Keratinocyte (primary cell): ENCODE measurements at regions not wholly inside any gene's neighbourhood (a gene's known extent, or its start where the extent isn't known, plus 50 kb on each side); places are given as distances from the start of the nearest gene placed in this dataset.

Source experiments
- DNase-seq: peaks from one replicate; pipeline ENCODE4 v3.0.0-alpha.2; 2011; ENCODE audit warnings: low read depth, missing footprints, low spot score
- FAIRE-seq: peaks from 2 replicates; lab custom pipeline; 2011; peaks lifted over from hg19 to GRCh38; lab: Jason Lieb, UNC
- H2AFZ ChIP-seq: 2 replicates; pipeline ENCODE4 v1.6.0; 2012; ENCODE audit warnings: low read length, control low read depth, inconsistent platforms; ENCODE audit not compliant: control insufficient read depth
- H3K27ac ChIP-seq: 2 replicates; pipeline ENCODE4 v1.5.1; 2011; ENCODE audit warnings: low read length; ENCODE audit not compliant: control insufficient read depth, insufficient read depth
- H3K27me3 ChIP-seq: 3 replicates; pipeline ENCODE4 v1.6.0; 2011; ENCODE audit warnings: low read length; ENCODE audit not compliant: control insufficient read depth, insufficient read depth; ENCODE audit errors: extremely low read depth
- H3K36me3 ChIP-seq, 2 experiments: 2 replicates in 1 of 2; 3 replicates in 1 of 2; pipeline ENCODE4 v1.5.1; 2011; ENCODE audit warnings: low read length in 2 of 2, mild to moderate bottlenecking in 1 of 2; ENCODE audit not compliant: control insufficient read depth in 2 of 2, insufficient read depth in 2 of 2; ENCODE audit errors: extremely low read depth in 1 of 2
- H3K4me1 ChIP-seq: 3 replicates; pipeline ENCODE4 v1.5.1; 2011; ENCODE audit warnings: low read length; ENCODE audit not compliant: control insufficient read depth, insufficient read depth; ENCODE audit errors: extremely low read depth
- H3K4me2 ChIP-seq: 3 replicates; pipeline ENCODE4 v1.6.0; 2011; ENCODE audit warnings: low read depth, low read length; ENCODE audit not compliant: control insufficient read depth, insufficient read depth; ENCODE audit errors: extremely low read depth
- H3K4me3 ChIP-seq, 3 experiments: fragments of 200-600 bp in 1 of 3; sonication (generic) in 1 of 3; 2 replicates in 2 of 3; 3 replicates in 1 of 3; pipeline ENCODE4 v1.5.1; 2011 to 2016; ENCODE audit warnings: low read length in 3 of 3, mild to moderate bottlenecking in 3 of 3, control low read depth in 2 of 3, inconsistent platforms in 1 of 3, low read depth in 1 of 3, mixed read lengths in 1 of 3, mixed run types in 1 of 3, moderate library complexity in 1 of 3; ENCODE audit not compliant: control insufficient read depth in 2 of 3, insufficient read depth in 2 of 3; ENCODE audit errors: extremely low read depth in 1 of 3
- H3K79me2 ChIP-seq: 2 replicates; pipeline ENCODE4 v1.6.0; 2012; ENCODE audit warnings: low read length; ENCODE audit not compliant: control insufficient read depth, insufficient read depth
- H3K9ac ChIP-seq: 3 replicates; pipeline ENCODE4 v1.6.0; 2011; ENCODE audit warnings: low read length; ENCODE audit not compliant: control insufficient read depth, insufficient read depth; ENCODE audit errors: extremely low read depth
- H3K9me1 ChIP-seq: 3 replicates; pipeline ENCODE4 v1.6.0; 2011; ENCODE audit warnings: low read length; ENCODE audit not compliant: control insufficient read depth, insufficient read depth; ENCODE audit errors: extremely low read depth
- H3K9me3 ChIP-seq: 2 replicates; pipeline ENCODE4 v1.5.1; 2012; ENCODE audit warnings: low read depth, low read length; ENCODE audit not compliant: control insufficient read depth
- H4K20me1 ChIP-seq: 3 replicates; pipeline ENCODE4 v1.6.0; 2011; ENCODE audit warnings: low read length; ENCODE audit not compliant: control insufficient read depth, insufficient read depth; ENCODE audit errors: extremely low read depth
- EZH2 ChIP-seq: IDR thresholded peaks from one replicate; pipeline ENCODE4 v1.6.1; 2012; ENCODE audit warnings: inconsistent platforms, mild to moderate bottlenecking, low read length, moderate library complexity
- dilution Hi-C: fragments of 300-500 bp; cut with MboI; formaldehyde crosslinking; loops from one replicate; pipeline ENCODE4 v1.7.0; 2020; ENCODE audit warnings: low sequenced_read_pairs; ENCODE audit not compliant: extremely low pct_ligation_motif_present
- TF ChIP-seq, protein P1 (sequence below), 3 experiments: IDR thresholded peaks in 1 of 3; conservative IDR thresholded peaks in 1 of 3; optimal IDR thresholded peaks in 1 of 3; 2 replicates in 2 of 3; 3 replicates in 1 of 3; pipeline versions ENCODE3 to v1.5.1; 2011; ENCODE audit warnings: low read length in 3 of 3, mild to moderate bottlenecking in 3 of 3, moderate library complexity in 2 of 3, control low read depth in 1 of 3, inconsistent platforms in 1 of 3; ENCODE audit not compliant: insufficient read depth in 2 of 3; ENCODE audit errors: extremely low read depth in 1 of 3

- Histone ChIP-seq H3K36me3 (no peaks in the 10 kb centered on the region), H3K4me2 (no peak overlapping the region), H3K4me3 (no peak overlapping the region), H3K79me2 (no peaks in the 10 kb centered on the region), H3K27me3 (no peaks in the 10 kb centered on the region), H2AFZ (no peak overlapping the region), H3K9me1 (no peaks in the 10 kb centered on the region), H3K27ac (no peak overlapping the region), H4K20me1 (no peaks in the 10 kb centered on the region), H3K9me3 (no peaks in the 10 kb centered on the region), H3K4me1 (peaks cover 12% of the 10 kb centered on the region), H3K9ac (no peak overlapping the region)
- dilution Hi-C loops = no loop called here
- DNase-seq (no peak), FAIRE-seq (peak; percentile 48)
- TF ChIP-seq EZH2 = no peak
- TF ChIP-seq, protein P1, sequence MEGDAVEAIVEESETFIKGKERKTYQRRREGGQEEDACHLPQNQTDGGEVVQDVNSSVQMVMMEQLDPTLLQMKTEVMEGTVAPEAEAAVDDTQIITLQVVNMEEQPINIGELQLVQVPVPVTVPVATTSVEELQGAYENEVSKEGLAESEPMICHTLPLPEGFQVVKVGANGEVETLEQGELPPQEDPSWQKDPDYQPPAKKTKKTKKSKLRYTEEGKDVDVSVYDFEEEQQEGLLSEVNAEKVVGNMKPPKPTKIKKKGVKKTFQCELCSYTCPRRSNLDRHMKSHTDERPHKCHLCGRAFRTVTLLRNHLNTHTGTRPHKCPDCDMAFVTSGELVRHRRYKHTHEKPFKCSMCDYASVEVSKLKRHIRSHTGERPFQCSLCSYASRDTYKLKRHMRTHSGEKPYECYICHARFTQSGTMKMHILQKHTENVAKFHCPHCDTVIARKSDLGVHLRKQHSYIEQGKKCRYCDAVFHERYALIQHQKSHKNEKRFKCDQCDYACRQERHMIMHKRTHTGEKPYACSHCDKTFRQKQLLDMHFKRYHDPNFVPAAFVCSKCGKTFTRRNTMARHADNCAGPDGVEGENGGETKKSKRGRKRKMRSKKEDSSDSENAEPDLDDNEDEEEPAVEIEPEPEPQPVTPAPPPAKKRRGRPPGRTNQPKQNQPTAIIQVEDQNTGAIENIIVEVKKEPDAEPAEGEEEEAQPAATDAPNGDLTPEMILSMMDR (optimal IDR thresholded peaks at IDR 0.05 in 1 of 3, IDR thresholded peaks at IDR 0.05 in 1 of 3, conservative IDR thresholded peaks at IDR 0.05 in 1 of 3; ENCODE audit: extremely low read depth in 1 of 3, insufficient read depth in 2 of 3, low read length in 3 of 3) = no peak
Measured at GRCh38 chr7:21084286-21084685, 297.6 kb upstream of the SP8 start.

GRCh38 chr7:21086688-21087087 is 300.0 kb upstream of the SP8 start:
- H3K27me3 ChIP-seq = no peaks in the 10 kb centered on the region
- no peaks in the 10 kb centered on the region for H3K36me3 ChIP-seq
- dilution Hi-C loops = no loop called here
- no peaks in the 10 kb centered on the region for H4K20me1 ChIP-seq
- H3K4me1 ChIP-seq = peaks cover 12% of the 10 kb centered on the region
- no peak for DNase-seq
- H3K79me2 ChIP-seq = no peaks in the 10 kb centered on the region
- H3K9me3 ChIP-seq = no peaks in the 10 kb centered on the region
- no peaks in the 10 kb centered on the region for H3K9me1 ChIP-seq
- H3K9ac ChIP-seq = no peak overlapping the region
- peak; percentile 91 for FAIRE-seq
- no peak overlapping the region for H3K27ac ChIP-seq
- peak overlapping the region; percentile 28 for H3K4me2 ChIP-seq
- no peak for TF ChIP-seq EZH2
- TF ChIP-seq, protein P1 (optimal IDR thresholded peaks at IDR 0.05 in 1 of 3, IDR thresholded peaks at IDR 0.05 in 1 of 3, conservative IDR thresholded peaks at IDR 0.05 in 1 of 3; ENCODE audit: extremely low read depth in 1 of 3, insufficient read depth in 2 of 3, low read length in 3 of 3) = no peak
- H3K4me3 ChIP-seq = no peak overlapping the region
- no peak overlapping the region for H2AFZ ChIP-seq
